ENCODE measurements at regions not wholly inside any gene's neighbourhood (a gene's known extent, or its start where the extent isn't known, plus 50 kb on each side); places are given as distances from the start of the nearest gene placed in this dataset.

DNA sequence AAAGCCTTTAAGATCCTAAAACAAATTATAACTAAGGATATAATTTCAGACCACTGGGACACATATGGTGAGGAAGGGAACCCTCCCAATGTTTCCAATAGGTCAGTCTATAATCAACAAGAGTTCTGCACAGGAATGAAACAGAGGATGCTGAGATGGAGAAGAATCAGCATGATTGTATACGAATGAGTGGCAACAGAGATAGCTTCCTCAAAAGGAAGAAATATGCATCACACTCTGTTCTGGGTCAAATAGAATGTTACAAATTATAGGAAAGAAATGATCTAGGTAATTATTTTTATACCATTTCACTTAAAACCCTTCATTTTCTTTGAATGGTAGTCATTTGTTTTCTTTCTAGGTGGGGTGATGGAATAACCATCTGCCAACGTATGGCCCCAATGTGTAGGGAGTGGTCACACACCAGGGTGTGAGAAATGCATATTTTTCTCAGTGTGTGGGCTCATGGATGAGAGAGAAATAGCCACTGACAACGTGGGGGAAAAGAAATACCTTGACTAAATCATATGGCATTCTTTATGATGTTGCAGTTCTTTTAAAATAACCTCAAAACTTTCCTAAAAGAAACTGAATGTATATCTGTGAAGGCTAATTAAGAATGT lies 104.6 kb upstream of the IVNS1ABP start:
- Histone ChIP-seq H3K4me3 (ENCODE audit: insufficient read depth, low read depth, low read length) (no peak overlapping the region), H2BK5ac (ENCODE audit: low read depth, low read length, poor library complexity, severe bottlenecking) (no peak overlapping the region), H3K4me2 (ENCODE audit: low read depth, low read length) (no peak overlapping the region), H4K8ac (ENCODE audit: low read depth in 2 of 2, low read length in 2 of 2) (no peak overlapping the region), H3K36me3 (ENCODE audit: control insufficient read depth, insufficient read depth, low read length) (no peaks in the 10 kb centered on the region), H3K27ac (ENCODE audit: insufficient read depth, low read length) (no peak overlapping the region), H3K79me1 (ENCODE audit: low read depth in 1 of 2, low read length in 2 of 2) (no peaks in the 10 kb centered on the region), H2BK120ac (ENCODE audit: low read depth, low read length) (no peak overlapping the region), H2BK15ac (ENCODE audit: low read depth, low read length) (no peak overlapping the region), H3K4me1 (ENCODE audit: control insufficient read depth, insufficient read depth, low read length) (peaks cover 2% of the 10 kb centered on the region; the same call in 1 of the 2 replicates), H4K91ac (ENCODE audit: insufficient read depth, low read depth, low read length) (no peak overlapping the region), H3K18ac (ENCODE audit: low read depth, low read length) (no peak overlapping the region), H2AK9ac (replicated peaks; ENCODE audit: low read depth, low read length, poor library complexity) (no peak overlapping the region), H4K5ac (ENCODE audit: low read depth, low read length) (no peak overlapping the region), H2BK20ac (ENCODE audit: low read depth, low read length) (no peak overlapping the region), H3K56ac (ENCODE audit: extremely low read depth, insufficient read depth, low read length) (no peak overlapping the region), H3K23ac (ENCODE audit: low read depth, low read length) (no peak overlapping the region), H4K20me1 (ENCODE audit: insufficient read depth, low read length) (no peaks in the 10 kb centered on the region), H3K9me1 (ENCODE audit: insufficient read depth, low read length) (no peaks in the 10 kb centered on the region; the same call in 1 of the 2 replicates), H3K4ac (ENCODE audit: low read depth, low read length) (no peak overlapping the region), H3K14ac (replicated peaks; ENCODE audit: low read depth, low read length) (no peak overlapping the region), H2AFZ (replicated peaks; ENCODE audit: low read length, poor library complexity) (no peak overlapping the region), H3K27me3 (ENCODE audit: control insufficient read depth, insufficient read depth, low read length) (peaks cover 24% of the 10 kb centered on the region), H3K9me3 (ENCODE audit: control insufficient read depth, insufficient read depth, low read length) (no peaks in the 10 kb centered on the region), H3K9ac (ENCODE audit: low read depth, low read length) (no peak overlapping the region), H2AK5ac (ENCODE audit: low read depth, low read length) (no peak overlapping the region)
- ChIA-PET CTCF (no interaction called here), POLR2A (ENCODE audit: unreplicated experiment) (no interaction called here)
- no CpG with 5 or more reads among the region's 3 CpGs for WGBS, 2 experiments (ENCODE audit: extremely low coverage in 2 of 2, insufficient read length in 1 of 2)
- TF ChIP-seq CTCF (conservative IDR thresholded peaks at IDR 0.05; ENCODE audit: low read depth, low read length) (no peak), ELK1 (IDR thresholded peaks at IDR 0.05; ENCODE audit: borderline replicate concordance, low read depth, low read length) (no peak)
- TF ChIP-seq, protein P1, sequence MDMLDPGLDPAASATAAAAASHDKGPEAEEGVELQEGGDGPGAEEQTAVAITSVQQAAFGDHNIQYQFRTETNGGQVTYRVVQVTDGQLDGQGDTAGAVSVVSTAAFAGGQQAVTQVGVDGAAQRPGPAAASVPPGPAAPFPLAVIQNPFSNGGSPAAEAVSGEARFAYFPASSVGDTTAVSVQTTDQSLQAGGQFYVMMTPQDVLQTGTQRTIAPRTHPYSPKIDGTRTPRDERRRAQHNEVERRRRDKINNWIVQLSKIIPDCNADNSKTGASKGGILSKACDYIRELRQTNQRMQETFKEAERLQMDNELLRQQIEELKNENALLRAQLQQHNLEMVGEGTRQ (IDR thresholded peaks at IDR 0.05; ENCODE audit: low read depth, low read length), result no peak
- dilution Hi-C loops (cut with HindIII; ENCODE audit: low sequenced_read_pairs, unreplicated experiment) (no loop called here), in situ Hi-C loops (cut with MboI; ENCODE audit: low sequenced_read_pairs) (no loop called here), intact Hi-C loops (cut with micrococcal nuclease) (no loop called here)
- BruUV-seq (replicated peaks), result no TSS peak
- ATAC-seq (ENCODE audit: low read depth) (no peak), DNase-seq (no peak)

Data from IMR-90 (cell line).